HG03064 (cell line): ENCODE measurements at regions not wholly inside any gene's neighbourhood (a gene's known extent, or its start where the extent isn't known, plus 50 kb on each side); places are given as distances from the start of the nearest gene placed in this dataset.
"Not testable (repeated sequence)": the region's sequence is repeated elsewhere in the genome, so short reads cannot be mapped to it uniquely, and the experiment has no call there.

Experiments used
- ATAC-seq: cut with Tn5 transposase; IDR thresholded peaks from one replicate; pipeline ENCODE4 v1.9.1; 2021; ENCODE audit warnings: low read depth; ENCODE audit not compliant: unreplicated experiment

- no peak for ATAC-seq
Observed at GRCh38 chr17:30590081-30590733, 113.0 kb downstream of the GOSR1 start.

GRCh38 chr17:30589431-30589830, 112.2 kb downstream of the GOSR1 start:
- ATAC-seq = no peak

GRCh38 chr17:30588798-30589247, 111.6 kb downstream of the GOSR1 start:
- ATAC-seq = no peak

GRCh38 chr17:30586818-30587595, 109.8 kb downstream of the GOSR1 start:
- no peak for ATAC-seq

- ATAC-seq = no peak
Observed at GRCh38 chr17:30584810-30585209, 107.6 kb downstream of the GOSR1 start.

GRCh38 chr17:30580916-30581315, 103.7 kb downstream of the GOSR1 start:
- no peak for ATAC-seq

GRCh38 chr17:30579610-30580315, 102.6 kb downstream of the GOSR1 start:
- ATAC-seq = no peak

GRCh38 chr17:30578015-30578717, 101.0 kb downstream of the GOSR1 start:
- ATAC-seq = not testable (repeated sequence)
